Prostate gland (tissue), 2 donors: ENCODE measurements at regions not wholly inside any gene's neighbourhood (a gene's known extent, or its start where the extent isn't known, plus 50 kb on each side); places are given as distances from the start of the nearest gene placed in this dataset.

Experiments
- DNase-seq: peaks from one replicate; pipeline ENCODE4 v3.0.0-alpha.2; 2019; ENCODE audit warnings: low spot score
- H3K27ac ChIP-seq, 2 donors: fragments of 200-600 bp; sonication (generic); 2 replicates each; pipeline ENCODE4 v1.5.1; 2017 to 2019
- H3K27me3 ChIP-seq: fragments of 200-600 bp; sonication (generic); replicated peaks from 2 replicates; pipeline ENCODE4 v1.5.1; 2019; ENCODE audit not compliant: insufficient read depth
- H3K36me3 ChIP-seq, 2 donors: fragments of 200-600 bp; sonication (generic); 1 replicate in 1 of 2; 2 replicates in 1 of 2; pipeline versions ENCODE4 v1.5.1 to v1.8.1; 2017 to 2019
- H3K4me1 ChIP-seq: fragments of 200-600 bp; sonication (generic); replicated peaks from 2 replicates; pipeline ENCODE4 v1.5.1; 2019
- H3K4me3 ChIP-seq, 2 donors: fragments of 200-600 bp; sonication (generic); 2 replicates each; pipeline ENCODE4 v1.5.1; 2017 to 2019
- H3K9me3 ChIP-seq: fragments of 200-600 bp; sonication (generic); 2 replicates; pipeline ENCODE4 v1.5.1; 2017
- CTCF ChIP-seq, 4 experiments: fragments of 200-600 bp in 2 of 4; fragments of 450-650 bp in 2 of 4; sonication (generic) in 2 of 4; IDR thresholded peaks; 1 replicate in 3 of 4; 2 replicates in 1 of 4; pipeline ENCODE4 v1.5.1; 2016 to 2019; ENCODE audit warnings: antibody characterized with exemption in 4 of 4, mild to moderate bottlenecking in 2 of 4, moderate library complexity in 2 of 4
- POLR2A ChIP-seq: fragments of 450-650 bp; IDR thresholded peaks from one replicate; pipeline ENCODE4 v1.6.1; 2016; ENCODE audit warnings: antibody characterized with exemption, mild to moderate bottlenecking
- POLR2AphosphoS5 ChIP-seq: sonication (generic); formaldehyde crosslinking; IDR thresholded peaks from one replicate; pipeline ENCODE4 v1.6.1; 2017; ENCODE audit warnings: antibody characterized with exemption
- WGBS: methylation state at CpG from one replicate; pipeline ENCODE4 v1.1.5; 2018; 5-methylcytosine and 5-hydroxymethylcytosine counted together
- intact Hi-C: fragments of 100-400 bp; cut with DNase I; formaldehyde crosslinking; loops from one replicate; pipeline ENCODE4 v1.14.2; 2022

GRCh38 chr3:181554233-181554765 lies 157.4 kb upstream of the SOX2 start:
- no peak overlapping the region for H3K27ac ChIP-seq
- H3K36me3 ChIP-seq, result no peaks in the 10 kb centered on the region
- no peaks in the 10 kb centered on the region for H3K27me3 ChIP-seq
- TF ChIP-seq CTCF (IDR thresholded peaks at IDR 0.05) (no peak), POLR2AphosphoS5 (no peak), POLR2A (no peak)
- intact Hi-C loops, result no loop called here
- no peaks in the 10 kb centered on the region for H3K9me3 ChIP-seq
- DNase-seq, result no peak
- no peaks in the 10 kb centered on the region for H3K4me1 ChIP-seq
- H3K4me3 ChIP-seq, result no peak overlapping the region

- Histone ChIP-seq H3K36me3 (no peaks in the 10 kb centered on the region), H3K9me3 (no peaks in the 10 kb centered on the region), H3K4me1 (no peaks in the 10 kb centered on the region), H3K27ac (no peak overlapping the region), H3K4me3 (no peak overlapping the region), H3K27me3 (no peaks in the 10 kb centered on the region)
- 72% methylated on average over 3 of the region's 3 CpGs for WGBS
- TF ChIP-seq POLR2AphosphoS5, result no peak
- no peak for TF ChIP-seq CTCF (IDR thresholded peaks at IDR 0.05)
- no peak for TF ChIP-seq POLR2A
- no peak for DNase-seq
- intact Hi-C loops, result no loop called here
Measured at GRCh38 chr3:181549266-181549665, 162.5 kb upstream of the SOX2 start.

DNA sequence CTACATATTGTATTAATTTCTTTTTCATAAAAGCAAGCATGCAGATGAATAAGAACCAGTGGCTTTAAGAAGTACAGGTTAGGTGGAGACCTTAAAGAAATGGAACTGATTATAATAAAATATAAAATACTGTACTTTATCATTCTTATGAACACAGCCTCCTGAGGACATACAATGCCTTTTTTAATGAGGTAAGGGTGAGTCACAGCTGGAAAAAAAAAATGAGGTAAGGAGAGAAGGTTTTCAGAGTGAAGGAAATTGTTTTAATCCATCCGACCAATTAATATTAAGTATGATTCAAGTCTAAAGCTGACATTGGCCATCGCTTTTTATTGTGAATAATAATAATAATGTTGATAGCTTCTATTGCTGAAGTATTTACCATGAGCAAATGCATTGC lies 170.3 kb upstream of the SOX2 start:
- no peak for DNase-seq
- intact Hi-C loops, result no loop called here
- H3K36me3 ChIP-seq, result no peaks in the 10 kb centered on the region
- no peaks in the 10 kb centered on the region for H3K4me1 ChIP-seq
- H3K27me3 ChIP-seq, result no peaks in the 10 kb centered on the region
- no peak overlapping the region for H3K4me3 ChIP-seq
- H3K27ac ChIP-seq, result no peak overlapping the region
- TF ChIP-seq CTCF (IDR thresholded peaks at IDR 0.05) (no peak), POLR2AphosphoS5 (no peak), POLR2A (no peak)
- WGBS, result 81% methylated on average over 2 of the region's 2 CpGs
- H3K9me3 ChIP-seq, result no peaks in the 10 kb centered on the region

GRCh38 chr3:181534781-181535221 lies 176.9 kb upstream of the SOX2 start:
- no peak for DNase-seq

DNA sequence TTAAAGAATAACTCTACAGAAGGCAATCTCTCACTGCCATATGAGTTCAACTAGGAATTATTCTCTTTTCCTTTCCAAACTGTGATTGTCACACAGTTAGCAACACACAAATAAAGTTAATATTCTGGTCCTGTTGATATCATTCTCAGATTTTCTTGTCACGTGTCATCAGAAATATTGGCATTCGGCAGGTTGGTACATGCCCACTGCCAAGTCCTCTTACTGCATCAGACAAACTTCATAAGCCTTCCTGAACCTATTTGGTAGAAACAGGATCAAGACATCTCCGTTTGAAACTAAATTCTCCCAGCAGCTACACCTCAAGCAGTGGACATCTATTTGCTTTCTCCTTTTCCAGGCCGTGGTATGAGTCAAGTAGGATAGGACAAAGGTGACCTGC lies 177.9 kb upstream of the SOX2 start:
- H3K4me1 ChIP-seq, result no peaks in the 10 kb centered on the region
- no peaks in the 10 kb centered on the region for H3K36me3 ChIP-seq
- H3K4me3 ChIP-seq, result no peak overlapping the region
- no peak for DNase-seq
- 53% methylated on average over 4 of the region's 4 CpGs for WGBS
- no peaks in the 10 kb centered on the region for H3K27me3 ChIP-seq
- intact Hi-C loops, result no loop called here
- H3K27ac ChIP-seq, result no peak overlapping the region
- no peaks in the 10 kb centered on the region for H3K9me3 ChIP-seq
- TF ChIP-seq POLR2AphosphoS5 (no peak), POLR2A (no peak), CTCF (IDR thresholded peaks at IDR 0.05) (no peak)

More at GRCh38 chr3:181534781-181535221, 176.9 kb upstream of the SOX2 start:
- Histone ChIP-seq H3K4me1 (no peaks in the 10 kb centered on the region), H3K27me3 (no peaks in the 10 kb centered on the region), H3K27ac (no peak overlapping the region), H3K36me3 (no peaks in the 10 kb centered on the region), H3K4me3 (no peak overlapping the region), H3K9me3 (no peaks in the 10 kb centered on the region)
- WGBS, result 45% methylated on average over 3 of the region's 3 CpGs
- no peak for TF ChIP-seq POLR2A
- intact Hi-C loops, result no loop called here
